B cell (primary cell): ENCODE measurements at regions not wholly inside any gene's neighbourhood (a gene's known extent, or its start where the extent isn't known, plus 50 kb on each side); places are given as distances from the start of the nearest gene placed in this dataset.

Experiments used
- ATAC-seq: fragments of 200-7000 bp; cut with Tn5 transposase; one replicate; pipeline ENCODE4 v1.10.0; 2021; ENCODE audit warnings: low read depth, mild to moderate bottlenecking, moderate number of reproducible peaks, moderate library complexity
- CTCF ChIA-PET: fragments of 350-600 bp; sonication (Branson Sonifier 250); formaldehyde crosslinking; loops from one replicate; lab custom pipeline; 2021; ENCODE audit warnings: antibody characterized with exemption, inconsistent platforms; lab: Charles Lee
- POLR2A ChIA-PET: fragments of 350-600 bp; sonication (Branson Sonifier 250); formaldehyde crosslinking; loops from one replicate; lab custom pipeline; 2021; ENCODE audit warnings: antibody characterized with exemption; lab: Charles Lee
- DNase-seq: peaks from one replicate; pipeline ENCODE4 v3.0.0; 2013
- H2AFZ ChIP-seq: 2 replicates; pipeline ENCODE4 v1.6.1; 2012; ENCODE audit warnings: mild to moderate bottlenecking, low read depth, low read length; ENCODE audit not compliant: insufficient read depth, poor library complexity, severe bottlenecking
- H3K27ac ChIP-seq, 2 donors: 1 replicate in 1 of 2; 2 replicates in 1 of 2; pipeline ENCODE4 v1.5.1; 2012 to 2013; ENCODE audit warnings: low read length in 2 of 2, mild to moderate bottlenecking in 2 of 2, moderate library complexity in 1 of 2
- H3K27me3 ChIP-seq, 4 experiments: fragments of 200-600 bp in 1 of 4; sonication (generic) in 1 of 4; replicated peaks in 1 of 4; 1 replicate in 2 of 4; 2 replicates in 2 of 4; pipeline versions ENCODE4 v1.6.1 to v1.7.0; 2013 to 2016; ENCODE audit warnings: low read length in 3 of 4, mild to moderate bottlenecking in 2 of 4, mixed read lengths in 1 of 4, moderate library complexity in 1 of 4; ENCODE audit not compliant: insufficient read depth in 4 of 4, control insufficient read depth in 3 of 4; ENCODE audit errors: control extremely low read depth in 1 of 4
- H3K36me3 ChIP-seq, 2 experiments: replicated peaks in 1 of 2; 1 replicate in 1 of 2; 2 replicates in 1 of 2; pipeline versions ENCODE4 v1.6.1 to v1.7.1; 2013; ENCODE audit warnings: low read length in 1 of 2; ENCODE audit not compliant: insufficient read depth in 2 of 2, control insufficient read depth in 1 of 2; ENCODE audit errors: control extremely low read depth in 1 of 2, extremely low read depth in 1 of 2
- H3K4me1 ChIP-seq, 2 donors: fragments of 200-600 bp in 1 of 2; sonication (generic) in 1 of 2; 1 replicate in 1 of 2; 2 replicates in 1 of 2; pipeline versions ENCODE4 v1.5.1 to v1.6.1; 2013 to 2017; ENCODE audit warnings: low read length in 2 of 2; ENCODE audit not compliant: control insufficient read depth in 2 of 2, insufficient read depth in 2 of 2
- H3K4me2 ChIP-seq: replicated peaks from 2 replicates; pipeline ENCODE3; 2012; ENCODE audit warnings: mild to moderate bottlenecking, low read depth, low read length; ENCODE audit not compliant: poor library complexity, severe bottlenecking
- H3K4me3 ChIP-seq, 5 experiments: fragments of 200-600 bp in 1 of 5; sonication (generic) in 1 of 5; 1 replicate in 3 of 5; 2 replicates in 2 of 5; pipeline versions ENCODE4 v1.5.1 to v1.7.0; 2011 to 2016; ENCODE audit warnings: low read length in 4 of 5, mild to moderate bottlenecking in 4 of 5, low read depth in 2 of 5, control low read depth in 1 of 5, moderate library complexity in 1 of 5; ENCODE audit not compliant: insufficient read depth in 1 of 5; ENCODE audit errors: control extremely low read depth in 1 of 5, extremely low read depth in 1 of 5
- H3K79me2 ChIP-seq: fragments of 200-600 bp; sonication (generic); one replicate; pipeline ENCODE4 v1.6.0; 2016; ENCODE audit warnings: low read length; ENCODE audit not compliant: control insufficient read depth, insufficient read depth
- H3K9ac ChIP-seq: fragments of 200-600 bp; sonication (generic); 2 replicates; pipeline ENCODE4 v1.6.1; 2017; ENCODE audit warnings: mild to moderate bottlenecking, low read length, moderate library complexity
- H3K9me3 ChIP-seq, 3 donors: one replicate each; pipeline versions ENCODE4 v1.6.1 to v1.7.1; 2013; ENCODE audit warnings: low read length in 2 of 3; ENCODE audit not compliant: control insufficient read depth in 2 of 3, insufficient read depth in 1 of 3; ENCODE audit errors: control extremely low read depth in 1 of 3
- H4K20me1 ChIP-seq: 2 replicates; pipeline ENCODE4 v1.6.0; 2012; ENCODE audit warnings: mild to moderate bottlenecking, low read length; ENCODE audit not compliant: insufficient read depth, control insufficient read depth, poor library complexity, severe bottlenecking
- H3K27ac Mint-ChIP-seq: one replicate; pipeline ENCODE4 v1.8.0; 2021; ENCODE audit warnings: mixed read lengths
- H3K27me3 Mint-ChIP-seq: one replicate; pipeline ENCODE4 v1.8.0; 2021; ENCODE audit warnings: mixed read lengths
- H3K4me1 Mint-ChIP-seq: one replicate; pipeline ENCODE4 v1.8.0; 2021; ENCODE audit warnings: mixed read lengths
- H3K4me3 Mint-ChIP-seq: one replicate; pipeline ENCODE4 v1.8.0; 2021; ENCODE audit warnings: mixed read lengths
- H3K9me3 Mint-ChIP-seq: one replicate; pipeline ENCODE4 v1.8.0; 2022; ENCODE audit warnings: mixed read lengths; ENCODE audit not compliant: insufficient read depth
- CTCF ChIP-seq: fragments of 200-600 bp; IDR thresholded peaks from one replicate; pipeline ENCODE4 v1.8.0; 2022; ENCODE audit warnings: antibody characterized with exemption, mild to moderate bottlenecking
- EZH2 ChIP-seq: IDR thresholded peaks from 2 replicates; pipeline ENCODE4 v1.6.1; 2012; ENCODE audit warnings: borderline replicate concordance, low read depth, mild to moderate bottlenecking, moderate library complexity, low read length; ENCODE audit not compliant: insufficient read depth, poor library complexity, severe bottlenecking
- WGBS: methylation state at CpG from one replicate; pipeline ENCODE4 v1.1.5; 2013; ENCODE audit warnings: missing lambda C conversion rate; ENCODE audit not compliant: insufficient coverage; 5-methylcytosine and 5-hydroxymethylcytosine counted together
- intact Hi-C: fragments of 100-400 bp; cut with micrococcal nuclease; formaldehyde crosslinking; loops from one replicate; pipeline ENCODE4 v1.10.0; 2022

GRCh38 chrX:39313146-39313545, 511.9 kb downstream of the MID1IP1 start:
- Mint-ChIP-seq H3K27me3 (peaks cover 4% of the 10 kb centered on the region), H3K4me3 (no peak overlapping the region), H3K4me1 (peaks cover 27% of the 10 kb centered on the region), H3K27ac (no peak overlapping the region), H3K9me3 (peaks cover 4% of the 10 kb centered on the region)
- no peaks in the 10 kb centered on the region for H3K79me2 ChIP-seq
- H3K27me3 ChIP-seq = no peaks in the 10 kb centered on the region
- H3K9ac ChIP-seq = no peak overlapping the region
- no peak for DNase-seq
- no peaks in the 10 kb centered on the region for H3K9me3 ChIP-seq
- TF ChIP-seq CTCF = no peak
- no peak for TF ChIP-seq EZH2
- no peak overlapping the region for H2AFZ ChIP-seq
- CTCF ChIA-PET = no interaction called here
- no CpG with 5 or more reads among the region's 1 CpG for WGBS
- no peak overlapping the region for H3K27ac ChIP-seq
- intact Hi-C loops = no loop called here
- peaks cover 34 to 37% of the 10 kb centered on the region in 2 donors for H3K4me1 ChIP-seq
- no peak for ATAC-seq
- POLR2A ChIA-PET = no interaction called here
- H3K4me3 ChIP-seq = no peak overlapping the region
- H4K20me1 ChIP-seq = no peaks in the 10 kb centered on the region
- no peak overlapping the region for H3K4me2 ChIP-seq
- H3K36me3 ChIP-seq = no peaks in the 10 kb centered on the region

- TF ChIP-seq CTCF = no peak
- TF ChIP-seq EZH2 = no peak
- DNase-seq = no peak
- Histone ChIP-seq H3K9me3 (no peaks in the 10 kb centered on the region), H3K79me2 (no peaks in the 10 kb centered on the region), H3K9ac (no peak overlapping the region), H3K4me3 (no peak overlapping the region), H2AFZ (no peak overlapping the region), H3K27ac (no peak overlapping the region), H4K20me1 (no peaks in the 10 kb centered on the region), H3K36me3 (no peaks in the 10 kb centered on the region), H3K4me2 (no peak overlapping the region), H3K4me1 (no peaks in the 10 kb centered on the region), H3K27me3 (no peaks in the 10 kb centered on the region)
- H3K4me3 Mint-ChIP-seq = no peak overlapping the region
- intact Hi-C loops = no loop called here
- CTCF ChIA-PET = no interaction called here
- peaks cover 1% of the 10 kb centered on the region for H3K4me1 Mint-ChIP-seq
- POLR2A ChIA-PET = no interaction called here
- H3K27ac Mint-ChIP-seq = no peak overlapping the region
- no peak for ATAC-seq
- WGBS = no CpG with 5 or more reads among the region's 6 CpGs
- H3K27me3 Mint-ChIP-seq = peaks cover 6% of the 10 kb centered on the region
- peaks cover 4% of the 10 kb centered on the region for H3K9me3 Mint-ChIP-seq
These were observed 517.5 kb downstream of the MID1IP1 start for GRCh38 chrX:39318506-39319343.
